ENCODE measurements at regions not wholly inside any gene's neighbourhood (a gene's known extent, or its start where the extent isn't known, plus 50 kb on each side); places are given as distances from the start of the nearest gene placed in this dataset.
"Not testable (repeated sequence)": the region's sequence is repeated elsewhere in the genome, so short reads cannot be mapped to it uniquely, and the experiment has no call there.

- DNase-seq (ENCODE audit: low spot score), result peak; percentile 65
- intact Hi-C loops (cut with DNase I), result no loop called here
Observed at GRCh38 chr3:127422663-127423375, 135.0 kb upstream of the PRR20G start.

- intact Hi-C loops (cut with DNase I), result no loop called here
Observed at GRCh38 chr3:127421943-127422662, 134.3 kb upstream of the PRR20G start.

GRCh38 chr3:127420829-127421228, 133.0 kb upstream of the PRR20G start:
- peak; percentile 51 for DNase-seq (ENCODE audit: low spot score)
- intact Hi-C loops (cut with DNase I), result no loop called here

More at GRCh38 chr3:127421943-127422662, 134.3 kb upstream of the PRR20G start:
- DNase-seq (ENCODE audit: low spot score), result peak; percentile 64

GRCh38 chr3:127419641-127420553, 132.1 kb upstream of the PRR20G start:
- DNase-seq (ENCODE audit: low spot score), result peak; percentile 70

GRCh38 chr3:127419182-127419581, 131.3 kb upstream of the PRR20G start:
- DNase-seq (ENCODE audit: low spot score), result no peak

More at GRCh38 chr3:127419641-127420553, 132.1 kb upstream of the PRR20G start:
- intact Hi-C loops (cut with DNase I), result no loop called here

GRCh38 chr3:127418560-127419147, 130.8 kb upstream of the PRR20G start:
- DNase-seq (ENCODE audit: low spot score), result peak; percentile 46
- intact Hi-C loops (cut with DNase I), result no loop called here

More at GRCh38 chr3:127419182-127419581, 131.3 kb upstream of the PRR20G start:
- intact Hi-C loops (cut with DNase I), result no loop called here

GRCh38 chr3:127417709-127418559, 130.1 kb upstream of the PRR20G start:
- intact Hi-C loops (cut with DNase I), result no loop called here

DNA sequence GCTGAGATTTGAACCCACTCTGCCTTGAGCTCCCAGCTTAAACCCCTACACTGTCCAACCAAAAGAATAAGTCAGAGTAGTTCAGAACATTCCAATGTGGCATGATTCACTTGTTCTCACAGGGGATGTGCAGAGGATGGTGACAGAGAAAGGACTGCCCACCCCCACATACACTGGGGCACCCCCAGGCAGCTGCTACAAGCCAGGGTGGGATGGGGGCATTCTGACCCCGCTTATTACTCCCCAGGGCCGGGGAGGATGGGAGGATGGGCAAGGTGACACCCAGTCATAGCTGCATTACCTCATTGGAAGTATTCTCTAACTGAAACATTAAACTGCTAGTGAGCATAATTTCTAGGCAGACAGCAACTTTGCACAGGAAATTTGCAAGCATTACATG, 126.0 kb upstream of the PRR20G start:
- no peak for DNase-seq (ENCODE audit: low spot score)
- intact Hi-C loops (cut with DNase I), result no loop called here

More at GRCh38 chr3:127417709-127418559, 130.1 kb upstream of the PRR20G start:
- peak; percentile 62 for DNase-seq (ENCODE audit: low spot score)

DNA sequence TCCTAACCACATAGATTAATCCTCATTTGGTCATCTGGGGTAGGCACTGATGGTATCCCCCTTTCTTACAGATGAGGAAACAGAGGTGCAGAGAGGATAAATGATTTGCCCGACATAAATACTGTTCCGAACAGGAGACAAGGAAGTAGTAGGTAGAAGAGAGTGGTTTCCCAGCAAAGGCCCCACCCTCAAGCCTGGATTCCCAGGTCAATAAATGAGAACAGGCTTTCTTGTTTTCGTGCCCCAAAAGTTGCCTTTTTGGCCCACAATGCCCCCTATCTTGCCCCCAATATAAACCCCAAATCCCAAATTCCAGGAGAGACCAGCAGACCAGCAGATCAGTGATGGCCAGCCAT, 125.5 kb upstream of the PRR20G start:
- intact Hi-C loops (cut with DNase I), result no loop called here

GRCh38 chr3:127412578-127413317, 124.9 kb upstream of the PRR20G start:
- intact Hi-C loops (cut with DNase I), result no loop called here
- peak; percentile 49 for DNase-seq (ENCODE audit: low spot score)

More for the DNA sequence above, 125.5 kb upstream of the PRR20G start:
- DNase-seq (ENCODE audit: low spot score), result peak; percentile 38

GRCh38 chr3:127411875-127412274, 124.0 kb upstream of the PRR20G start:
- intact Hi-C loops (cut with DNase I); DNase-seq (ENCODE audit: low spot score): not testable (repeated sequence)

DNA sequence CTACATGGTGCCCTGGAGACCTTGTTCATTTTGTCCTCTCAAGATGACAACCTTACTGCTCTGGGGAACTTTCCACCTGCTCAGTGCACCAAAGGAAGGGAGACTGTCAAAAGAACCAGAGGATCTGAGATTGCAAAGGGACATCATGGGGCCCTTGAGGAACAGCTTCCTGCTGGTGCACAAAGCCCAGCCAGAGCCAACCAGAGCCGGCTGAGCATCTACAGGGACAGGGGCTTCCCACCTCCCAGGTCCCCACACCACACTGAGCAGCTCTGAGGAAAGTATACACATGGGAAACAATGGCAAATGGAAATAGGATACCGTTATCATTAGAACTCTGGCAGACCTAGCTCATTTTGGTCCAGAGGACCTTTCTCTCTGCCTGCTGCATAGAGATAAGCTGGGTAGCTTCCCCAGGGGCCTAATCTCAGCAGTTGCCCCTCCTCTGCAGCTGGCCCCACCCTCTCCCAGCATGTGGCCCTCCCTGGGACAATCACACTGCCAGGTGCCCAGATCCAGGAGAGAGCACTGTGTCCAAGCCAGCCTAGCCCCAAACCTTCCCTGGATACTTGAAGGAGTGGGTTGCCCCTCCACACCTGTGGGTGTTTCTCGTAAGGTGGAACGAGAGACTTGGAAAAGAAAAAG, 123.4 kb upstream of the PRR20G start:
- intact Hi-C loops (cut with DNase I), result no loop called here
- DNase-seq (ENCODE audit: low spot score), result peak; percentile 35

- intact Hi-C loops (cut with DNase I), result no loop called here
- DNase-seq (ENCODE audit: low spot score), result peak; percentile 72
Observed at GRCh38 chr3:127410678-127411077, 122.8 kb upstream of the PRR20G start.

DNA sequence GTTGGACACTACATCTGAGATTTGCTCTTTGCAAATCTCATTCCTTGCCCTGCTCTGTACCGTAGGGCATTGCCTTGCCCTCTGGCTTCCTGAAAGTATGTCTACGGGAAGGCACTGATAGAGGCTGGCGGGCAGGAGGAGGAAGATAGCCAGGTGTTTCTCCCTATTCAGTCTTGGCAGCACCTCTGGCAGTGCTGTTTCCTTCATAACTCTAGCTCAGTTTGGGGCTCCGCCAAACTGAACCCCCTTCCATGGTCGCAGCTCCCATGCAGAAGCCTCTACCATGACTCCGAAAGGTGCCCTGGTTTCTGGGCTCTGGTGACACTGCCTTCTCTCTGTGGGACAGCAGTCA, 122.3 kb upstream of the PRR20G start:
- intact Hi-C loops (cut with DNase I), result no loop called here
- peak; percentile 54 for DNase-seq (ENCODE audit: low spot score)

DNA sequence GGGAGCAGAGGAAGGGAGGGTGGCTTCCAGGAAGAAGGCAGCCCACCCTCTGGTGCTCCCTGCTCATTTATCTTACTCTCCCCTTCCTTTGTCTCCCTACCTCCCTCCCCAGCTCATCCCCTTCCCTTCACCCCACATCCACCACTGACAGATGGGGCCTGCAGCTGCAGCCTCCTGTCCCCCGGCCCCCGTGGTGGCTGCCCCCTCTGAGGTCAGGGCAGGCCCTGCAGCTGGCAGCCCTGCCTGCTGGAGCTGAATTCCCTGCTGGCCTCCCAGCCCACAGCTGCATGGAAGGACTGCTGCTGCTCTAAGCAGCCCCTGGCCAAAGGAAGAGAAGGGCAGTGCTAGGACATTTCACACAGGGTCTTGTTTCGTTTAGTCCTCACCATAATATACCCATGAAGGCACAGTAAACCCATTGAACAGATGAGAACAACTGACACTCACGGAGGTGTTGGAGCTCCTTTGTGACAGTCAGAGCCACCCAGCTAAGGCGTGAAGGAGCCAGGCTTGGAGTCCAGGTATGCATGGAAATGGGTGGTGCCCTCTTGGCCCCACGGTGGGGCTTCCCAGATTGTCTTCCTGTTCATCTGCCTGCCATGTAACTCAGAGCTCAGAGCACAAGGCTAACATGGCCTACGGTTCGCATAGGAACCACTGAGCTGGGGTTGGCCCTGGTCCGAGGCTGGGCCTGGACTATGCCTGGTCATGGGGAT, 121.7 kb upstream of the PRR20G start:
- intact Hi-C loops (cut with DNase I), result no loop called here
- peak; percentile 59 for DNase-seq (ENCODE audit: low spot score)

DNA sequence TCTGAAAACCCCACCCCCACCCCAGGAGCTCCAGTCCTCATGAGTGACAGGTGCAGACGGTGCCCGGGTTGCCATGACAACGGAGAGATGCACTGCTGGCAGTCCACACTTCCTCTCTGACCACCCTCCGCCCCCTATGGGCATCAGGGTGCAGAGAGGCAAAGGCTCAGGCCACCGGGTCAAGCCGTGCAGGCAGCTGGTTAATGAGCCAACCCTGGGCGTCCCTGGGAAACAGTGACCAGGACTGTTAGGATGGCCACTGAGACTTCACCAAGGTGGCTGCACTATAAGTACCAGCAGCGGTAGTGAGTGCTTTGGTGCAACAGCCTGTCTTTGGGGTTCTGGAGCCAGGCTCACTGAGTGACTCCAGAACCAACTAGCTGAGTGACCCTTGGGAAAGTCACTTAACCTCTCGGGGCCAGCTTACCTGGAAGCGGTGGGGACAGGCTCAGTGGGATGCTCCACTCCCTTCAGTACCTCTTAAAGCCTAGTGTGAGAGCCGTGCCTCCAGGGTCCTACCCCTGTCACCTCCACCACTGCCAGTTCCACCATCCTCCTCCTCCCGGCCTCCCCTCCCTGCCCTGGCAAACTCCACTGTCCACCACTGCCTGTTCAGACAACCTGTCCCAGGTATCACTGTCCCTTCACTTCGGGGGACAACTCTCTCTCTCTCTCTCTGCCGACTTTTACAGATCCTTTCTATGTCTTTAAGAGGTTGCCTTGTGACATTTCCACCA, 121.0 kb upstream of the PRR20G start:
- intact Hi-C loops (cut with DNase I), result no loop called here
- DNase-seq (ENCODE audit: low spot score), result peak; percentile 29

All from cardiac septum (tissue), 1 donor.